ENCODE measurements at regions not wholly inside any gene's neighbourhood (a gene's known extent, or its start where the extent isn't known, plus 50 kb on each side); places are given as distances from the start of the nearest gene placed in this dataset.
A peak's percentile ranks its signal among the peaks of the same experiment; 100 is the strongest.
"Not testable (repeated sequence)": the region's sequence is repeated elsewhere in the genome, so short reads cannot be mapped to it uniquely, and the experiment has no call there.

GRCh38 chr3:95271395-95271794 lies 1208.5 kb downstream of the NSUN3 start:
- no peak for DNase-seq (ENCODE audit: low spot score)

GRCh38 chr3:95272166-95272565 lies 1209.3 kb downstream of the NSUN3 start:
- no peak for DNase-seq (ENCODE audit: low spot score)

GRCh38 chr3:95272781-95273180 lies 1209.9 kb downstream of the NSUN3 start:
- no peak for DNase-seq (ENCODE audit: low spot score)

GRCh38 chr3:95277613-95278012 lies 1214.8 kb downstream of the NSUN3 start:
- no peak for DNase-seq (ENCODE audit: low spot score)

GRCh38 chr3:95280711-95281352 lies 1218.0 kb downstream of the NSUN3 start:
- DNase-seq (ENCODE audit: low spot score), result no peak

- DNase-seq (ENCODE audit: low spot score), result no peak
These were observed 1226.4 kb downstream of the NSUN3 start for GRCh38 chr3:95289295-95289694.

GRCh38 chr3:95297581-95297980 lies 1234.7 kb downstream of the NSUN3 start:
- no peak for DNase-seq (ENCODE audit: low spot score)

GRCh38 chr3:95302044-95302443 lies 1239.2 kb downstream of the NSUN3 start:
- DNase-seq (ENCODE audit: low spot score), result peak; percentile 9

- DNase-seq (ENCODE audit: low spot score), result no peak
These were observed 1247.7 kb downstream of the NSUN3 start for GRCh38 chr3:95310560-95310959.

- DNase-seq (ENCODE audit: low spot score), result no peak
These were observed 1248.4 kb downstream of the NSUN3 start for GRCh38 chr3:95311272-95311671.

- DNase-seq (ENCODE audit: low spot score), result no peak
These were observed 1249.8 kb downstream of the NSUN3 start for GRCh38 chr3:95312650-95313049.

GRCh38 chr3:95319921-95320494 lies 1257.1 kb downstream of the NSUN3 start:
- no peak for DNase-seq (ENCODE audit: low spot score)

GRCh38 chr3:95327478-95327877 lies 1264.6 kb downstream of the NSUN3 start:
- DNase-seq (ENCODE audit: low spot score), result no peak

- no peak for DNase-seq (ENCODE audit: low spot score)
These were observed 1271.0 kb downstream of the NSUN3 start for GRCh38 chr3:95333826-95334225.

GRCh38 chr3:95334461-95334860 lies 1271.6 kb downstream of the NSUN3 start:
- no peak for DNase-seq (ENCODE audit: low spot score)

GRCh38 chr3:95335517-95335916 lies 1272.7 kb downstream of the NSUN3 start:
- DNase-seq (ENCODE audit: low spot score), result no peak

GRCh38 chr3:95338446-95338845 lies 1275.6 kb downstream of the NSUN3 start:
- no peak for DNase-seq (ENCODE audit: low spot score)

GRCh38 chr3:95341314-95341713 lies 1278.5 kb downstream of the NSUN3 start:
- DNase-seq (ENCODE audit: low spot score), result no peak

- DNase-seq (ENCODE audit: low spot score), result no peak
These were observed 1280.4 kb downstream of the NSUN3 start for GRCh38 chr3:95343228-95343627.

GRCh38 chr3:95343767-95344166 lies 1280.9 kb downstream of the NSUN3 start:
- no peak for DNase-seq (ENCODE audit: low spot score)

GRCh38 chr3:95347936-95348335 lies 1285.1 kb downstream of the NSUN3 start:
- DNase-seq (ENCODE audit: low spot score), result not testable (repeated sequence)

- no peak for DNase-seq (ENCODE audit: low spot score)
These were observed 1286.0 kb downstream of the NSUN3 start for GRCh38 chr3:95348879-95349278.

GRCh38 chr3:95350049-95350448 lies 1287.2 kb downstream of the NSUN3 start:
- DNase-seq (ENCODE audit: low spot score), result no peak

GRCh38 chr3:95351158-95351557 lies 1288.3 kb downstream of the NSUN3 start:
- no peak for DNase-seq (ENCODE audit: low spot score)

Data from HuH-7.5 (cell line).